B cell (primary cell): ENCODE measurements at regions not wholly inside any gene's neighbourhood (a gene's known extent, or its start where the extent isn't known, plus 50 kb on each side); places are given as distances from the start of the nearest gene placed in this dataset.

ENCODE experiments used
- ATAC-seq: fragments of 200-7000 bp; cut with Tn5 transposase; one replicate; pipeline ENCODE4 v1.10.0; 2021; ENCODE audit warnings: low read depth, mild to moderate bottlenecking, moderate number of reproducible peaks, moderate library complexity
- CTCF ChIA-PET: fragments of 350-600 bp; sonication (Branson Sonifier 250); formaldehyde crosslinking; loops from one replicate; lab custom pipeline; 2021; ENCODE audit warnings: antibody characterized with exemption, inconsistent platforms; lab: Charles Lee
- POLR2A ChIA-PET: fragments of 350-600 bp; sonication (Branson Sonifier 250); formaldehyde crosslinking; loops from one replicate; lab custom pipeline; 2021; ENCODE audit warnings: antibody characterized with exemption; lab: Charles Lee
- DNase-seq: peaks from one replicate; pipeline ENCODE4 v3.0.0; 2013
- H2AFZ ChIP-seq: 2 replicates; pipeline ENCODE4 v1.6.1; 2012; ENCODE audit warnings: mild to moderate bottlenecking, low read depth, low read length; ENCODE audit not compliant: insufficient read depth, poor library complexity, severe bottlenecking
- H3K27ac ChIP-seq, 2 donors: 1 replicate in 1 of 2; 2 replicates in 1 of 2; pipeline ENCODE4 v1.5.1; 2012 to 2013; ENCODE audit warnings: low read length in 2 of 2, mild to moderate bottlenecking in 2 of 2, moderate library complexity in 1 of 2
- H3K27me3 ChIP-seq, 4 experiments: fragments of 200-600 bp in 1 of 4; sonication (generic) in 1 of 4; replicated peaks in 1 of 4; 1 replicate in 2 of 4; 2 replicates in 2 of 4; pipeline versions ENCODE4 v1.6.1 to v1.7.0; 2013 to 2016; ENCODE audit warnings: low read length in 3 of 4, mild to moderate bottlenecking in 2 of 4, mixed read lengths in 1 of 4, moderate library complexity in 1 of 4; ENCODE audit not compliant: insufficient read depth in 4 of 4, control insufficient read depth in 3 of 4; ENCODE audit errors: control extremely low read depth in 1 of 4
- H3K36me3 ChIP-seq, 2 experiments: replicated peaks in 1 of 2; 1 replicate in 1 of 2; 2 replicates in 1 of 2; pipeline versions ENCODE4 v1.6.1 to v1.7.1; 2013; ENCODE audit warnings: low read length in 1 of 2; ENCODE audit not compliant: insufficient read depth in 2 of 2, control insufficient read depth in 1 of 2; ENCODE audit errors: control extremely low read depth in 1 of 2, extremely low read depth in 1 of 2
- H3K4me1 ChIP-seq, 2 donors: fragments of 200-600 bp in 1 of 2; sonication (generic) in 1 of 2; 1 replicate in 1 of 2; 2 replicates in 1 of 2; pipeline versions ENCODE4 v1.5.1 to v1.6.1; 2013 to 2017; ENCODE audit warnings: low read length in 2 of 2; ENCODE audit not compliant: control insufficient read depth in 2 of 2, insufficient read depth in 2 of 2
- H3K4me2 ChIP-seq: replicated peaks from 2 replicates; pipeline ENCODE3; 2012; ENCODE audit warnings: mild to moderate bottlenecking, low read depth, low read length; ENCODE audit not compliant: poor library complexity, severe bottlenecking
- H3K4me3 ChIP-seq, 5 experiments: fragments of 200-600 bp in 1 of 5; sonication (generic) in 1 of 5; 1 replicate in 3 of 5; 2 replicates in 2 of 5; pipeline versions ENCODE4 v1.5.1 to v1.7.0; 2011 to 2016; ENCODE audit warnings: low read length in 4 of 5, mild to moderate bottlenecking in 4 of 5, low read depth in 2 of 5, control low read depth in 1 of 5, moderate library complexity in 1 of 5; ENCODE audit not compliant: insufficient read depth in 1 of 5; ENCODE audit errors: control extremely low read depth in 1 of 5, extremely low read depth in 1 of 5
- H3K79me2 ChIP-seq: fragments of 200-600 bp; sonication (generic); one replicate; pipeline ENCODE4 v1.6.0; 2016; ENCODE audit warnings: low read length; ENCODE audit not compliant: control insufficient read depth, insufficient read depth
- H3K9ac ChIP-seq: fragments of 200-600 bp; sonication (generic); 2 replicates; pipeline ENCODE4 v1.6.1; 2017; ENCODE audit warnings: mild to moderate bottlenecking, low read length, moderate library complexity
- H3K9me3 ChIP-seq, 3 donors: one replicate each; pipeline versions ENCODE4 v1.6.1 to v1.7.1; 2013; ENCODE audit warnings: low read length in 2 of 3; ENCODE audit not compliant: control insufficient read depth in 2 of 3, insufficient read depth in 1 of 3; ENCODE audit errors: control extremely low read depth in 1 of 3
- H4K20me1 ChIP-seq: 2 replicates; pipeline ENCODE4 v1.6.0; 2012; ENCODE audit warnings: mild to moderate bottlenecking, low read length; ENCODE audit not compliant: insufficient read depth, control insufficient read depth, poor library complexity, severe bottlenecking
- H3K27ac Mint-ChIP-seq: one replicate; pipeline ENCODE4 v1.8.0; 2021; ENCODE audit warnings: mixed read lengths
- H3K27me3 Mint-ChIP-seq: one replicate; pipeline ENCODE4 v1.8.0; 2021; ENCODE audit warnings: mixed read lengths
- H3K4me1 Mint-ChIP-seq: one replicate; pipeline ENCODE4 v1.8.0; 2021; ENCODE audit warnings: mixed read lengths
- H3K4me3 Mint-ChIP-seq: one replicate; pipeline ENCODE4 v1.8.0; 2021; ENCODE audit warnings: mixed read lengths
- H3K9me3 Mint-ChIP-seq: one replicate; pipeline ENCODE4 v1.8.0; 2022; ENCODE audit warnings: mixed read lengths; ENCODE audit not compliant: insufficient read depth
- CTCF ChIP-seq: fragments of 200-600 bp; IDR thresholded peaks from one replicate; pipeline ENCODE4 v1.8.0; 2022; ENCODE audit warnings: antibody characterized with exemption, mild to moderate bottlenecking
- EZH2 ChIP-seq: IDR thresholded peaks from 2 replicates; pipeline ENCODE4 v1.6.1; 2012; ENCODE audit warnings: borderline replicate concordance, low read depth, mild to moderate bottlenecking, moderate library complexity, low read length; ENCODE audit not compliant: insufficient read depth, poor library complexity, severe bottlenecking
- WGBS: methylation state at CpG from one replicate; pipeline ENCODE4 v1.1.5; 2013; ENCODE audit warnings: missing lambda C conversion rate; ENCODE audit not compliant: insufficient coverage; 5-methylcytosine and 5-hydroxymethylcytosine counted together
- intact Hi-C: fragments of 100-400 bp; cut with micrococcal nuclease; formaldehyde crosslinking; loops from one replicate; pipeline ENCODE4 v1.10.0; 2022

GRCh38 chr1:56212143-56212542 lies 367.2 kb downstream of the PLPP3 start:
- Histone ChIP-seq H3K27ac (no peak overlapping the region), H3K79me2 (no peaks in the 10 kb centered on the region), H4K20me1 (no peaks in the 10 kb centered on the region), H3K9ac (no peak overlapping the region), H3K9me3 (no peaks in the 10 kb centered on the region), H3K27me3 (no peaks in the 10 kb centered on the region), H3K4me3 (no peak overlapping the region), H2AFZ (no peak overlapping the region), H3K36me3 (no peaks in the 10 kb centered on the region), H3K4me1 (no peaks in the 10 kb centered on the region), H3K4me2 (no peak overlapping the region)
- no peaks in the 10 kb centered on the region for H3K9me3 Mint-ChIP-seq
- DNase-seq (no peak), ATAC-seq (no peak)
- H3K4me3 Mint-ChIP-seq = no peak overlapping the region
- H3K27ac Mint-ChIP-seq = no peak overlapping the region
- ChIA-PET POLR2A (no interaction called here), CTCF (no interaction called here)
- no peak for TF ChIP-seq CTCF
- no peak for TF ChIP-seq EZH2
- H3K4me1 Mint-ChIP-seq = no peaks in the 10 kb centered on the region
- no peaks in the 10 kb centered on the region for H3K27me3 Mint-ChIP-seq
- intact Hi-C loops = no loop called here
- WGBS = no CpG with 5 or more reads among the region's 2 CpGs

DNA sequence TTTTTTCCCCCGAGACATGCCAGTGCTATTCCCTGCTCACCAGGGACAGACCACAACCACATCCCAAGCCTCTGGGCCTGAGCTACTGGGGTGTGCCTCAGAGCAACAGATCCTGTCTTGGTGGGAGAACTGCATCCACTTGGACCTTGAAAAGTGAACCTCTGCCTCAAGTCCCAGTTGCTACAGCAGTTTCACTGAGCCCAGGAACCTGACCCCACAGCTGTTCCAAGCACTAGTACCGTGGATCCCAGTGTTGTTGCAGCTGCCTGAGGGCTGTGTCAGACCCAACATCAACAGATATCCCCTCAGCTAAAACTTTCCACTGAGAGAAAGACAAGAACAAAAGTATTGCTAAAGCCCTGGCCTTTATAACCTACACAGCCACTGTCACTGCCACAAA lies 373.0 kb downstream of the PLPP3 start:
- Histone ChIP-seq H3K4me2 (no peak overlapping the region), H4K20me1 (no peaks in the 10 kb centered on the region), H3K9me3 (peaks cover 0 to 6% (median 0%) of the 10 kb centered on the region in 3 donors), H3K9ac (no peak overlapping the region), H3K79me2 (no peaks in the 10 kb centered on the region), H3K27me3 (no peaks in the 10 kb centered on the region), H3K36me3 (no peaks in the 10 kb centered on the region), H3K4me1 (no peaks in the 10 kb centered on the region), H2AFZ (no peak overlapping the region), H3K27ac (no peak overlapping the region), H3K4me3 (no peak overlapping the region)
- 63% methylated on average over 2 of the region's 2 CpGs for WGBS
- CTCF ChIA-PET = interaction anchor here (0.8 kb wide), 1 partner anchor 436 kb away, joined by 3 read pairs; no protein-coding TSS in a partner anchor
- no peak for DNase-seq
- Mint-ChIP-seq H3K27ac (no peak overlapping the region), H3K9me3 (no peaks in the 10 kb centered on the region), H3K4me3 (no peak overlapping the region), H3K27me3 (peaks cover 9% of the 10 kb centered on the region), H3K4me1 (no peaks in the 10 kb centered on the region)
- intact Hi-C loops = no loop called here
- ATAC-seq = no peak
- POLR2A ChIA-PET = no interaction called here
- TF ChIP-seq CTCF (no peak), EZH2 (no peak)
